Spleen (tissue), 11 donors: ENCODE measurements at regions not wholly inside any gene's neighbourhood (a gene's known extent, or its start where the extent isn't known, plus 50 kb on each side); places are given as distances from the start of the nearest gene placed in this dataset.

Experiments used
- DNase-seq: peaks from one replicate; pipeline ENCODE4 v3.0.0-alpha.2; 2020
- H3K27ac ChIP-seq, 8 donors: fragments of 200-600 bp; sonication (generic) in 7 of 8; 1 replicate in 4 of 8; 2 replicates in 4 of 8; pipeline versions ENCODE4 v1.5.0 to v1.8.0; 2016 to 2021; ENCODE audit warnings: inconsistent platforms in 4 of 8, mild to moderate bottlenecking in 4 of 8, moderate library complexity in 1 of 8
- H3K27me3 ChIP-seq, 7 donors: fragments of 200-600 bp; sonication (generic) in 6 of 7; replicated peaks in 1 of 7; 1 replicate in 4 of 7; 2 replicates in 3 of 7; pipeline versions ENCODE4 v1.5.0 to v1.8.0; 2016 to 2021; ENCODE audit warnings: inconsistent platforms in 3 of 7, mild to moderate bottlenecking in 1 of 7
- H3K36me3 ChIP-seq, 6 donors: fragments of 200-600 bp; sonication (generic) in 5 of 6; 1 replicate in 4 of 6; 2 replicates in 2 of 6; pipeline versions ENCODE4 v1.5.0 to v1.8.0; 2016 to 2021; ENCODE audit warnings: inconsistent platforms in 2 of 6
- H3K4me1 ChIP-seq, 6 donors: fragments of 200-600 bp; sonication (generic) in 5 of 6; 1 replicate in 3 of 6; 2 replicates in 3 of 6; pipeline versions ENCODE4 v1.5.0 to v1.8.0; 2016 to 2021; ENCODE audit warnings: inconsistent platforms in 3 of 6
- H3K4me3 ChIP-seq, 8 donors: fragments of 200-600 bp; sonication (generic) in 7 of 8; 1 replicate in 4 of 8; 2 replicates in 4 of 8; pipeline versions ENCODE4 v1.5.0 to v1.8.0; 2016 to 2021; ENCODE audit warnings: inconsistent platforms in 4 of 8, mild to moderate bottlenecking in 4 of 8, moderate library complexity in 2 of 8
- H3K9me3 ChIP-seq, 8 donors: fragments of 200-600 bp; sonication (generic) in 7 of 8; 1 replicate in 4 of 8; 2 replicates in 4 of 8; pipeline versions ENCODE4 v1.5.0 to v1.8.0; 2016 to 2021; ENCODE audit warnings: inconsistent platforms in 4 of 8
- POLR2A ChIP-seq, 3 donors: fragments of 450-650 bp; IDR thresholded peaks; one replicate each; pipeline ENCODE4 v1.5.1; 2017; ENCODE audit warnings: antibody characterized with exemption in 3 of 3, mild to moderate bottlenecking in 1 of 3
- POLR2AphosphoS5 ChIP-seq, 3 donors: sonication (generic); formaldehyde crosslinking; IDR thresholded peaks; one replicate each; pipeline ENCODE4 v1.5.1; 2017; ENCODE audit warnings: antibody characterized with exemption in 3 of 3
- WGBS, 5 donors: extraction: QIAGEN DNeasy Blood & Tissue Kit in 3 of 5; methylation state at CpG; one replicate each; pipeline versions ENCODE4 v1.1.5 to v1.1.7; 2013 to 2018; 5-methylcytosine and 5-hydroxymethylcytosine counted together
- intact Hi-C: fragments of 100-400 bp; cut with DNase I; formaldehyde crosslinking; loops from one replicate; pipeline ENCODE4 v1.15.0; 2023; ENCODE audit warnings: low total_unique reads
- TF ChIP-seq, protein P1 (sequence below), 11 experiments: fragments of 200-600 bp in 7 of 11; fragments of 450-650 bp in 4 of 11; sonication (generic) in 4 of 11; IDR thresholded peaks in 8 of 11; conservative IDR thresholded peaks in 3 of 11; 1 replicate in 7 of 11; 2 replicates in 4 of 11; pipeline versions ENCODE4 v1.4.0 to v1.8.0; 2016 to 2021; ENCODE audit warnings: antibody characterized with exemption in 11 of 11, inconsistent platforms in 4 of 11, mild to moderate bottlenecking in 1 of 11
- donor health status: healthy with polysubstance abuse.
- donor health status: DM: no; HTN: no; CAD: no; lungs with moderate emphysema.
- donor health status: DM: no; HTN: no; CAD: no.
- donor health status: Bipolar disorder and iron deficiency.
- donor health status: healthy.
- donor health status: DM: no; HTN: no; CAD: no.
- donor health status: DM: yes; HTN: yes; CAD: no.

GRCh38 chr13:76778853-76779252 lies 107.4 kb downstream of the KCTD12 start:
- Histone ChIP-seq H3K9me3 (no peaks in the 10 kb centered on the region), H3K36me3 (no peaks in the 10 kb centered on the region), H3K4me3 (no peak overlapping the region), H3K4me1 (no peaks in the 10 kb centered on the region), H3K27me3 (no peaks in the 10 kb centered on the region), H3K27ac (no peak overlapping the region)
- DNase-seq = no peak
- TF ChIP-seq, protein P1, sequence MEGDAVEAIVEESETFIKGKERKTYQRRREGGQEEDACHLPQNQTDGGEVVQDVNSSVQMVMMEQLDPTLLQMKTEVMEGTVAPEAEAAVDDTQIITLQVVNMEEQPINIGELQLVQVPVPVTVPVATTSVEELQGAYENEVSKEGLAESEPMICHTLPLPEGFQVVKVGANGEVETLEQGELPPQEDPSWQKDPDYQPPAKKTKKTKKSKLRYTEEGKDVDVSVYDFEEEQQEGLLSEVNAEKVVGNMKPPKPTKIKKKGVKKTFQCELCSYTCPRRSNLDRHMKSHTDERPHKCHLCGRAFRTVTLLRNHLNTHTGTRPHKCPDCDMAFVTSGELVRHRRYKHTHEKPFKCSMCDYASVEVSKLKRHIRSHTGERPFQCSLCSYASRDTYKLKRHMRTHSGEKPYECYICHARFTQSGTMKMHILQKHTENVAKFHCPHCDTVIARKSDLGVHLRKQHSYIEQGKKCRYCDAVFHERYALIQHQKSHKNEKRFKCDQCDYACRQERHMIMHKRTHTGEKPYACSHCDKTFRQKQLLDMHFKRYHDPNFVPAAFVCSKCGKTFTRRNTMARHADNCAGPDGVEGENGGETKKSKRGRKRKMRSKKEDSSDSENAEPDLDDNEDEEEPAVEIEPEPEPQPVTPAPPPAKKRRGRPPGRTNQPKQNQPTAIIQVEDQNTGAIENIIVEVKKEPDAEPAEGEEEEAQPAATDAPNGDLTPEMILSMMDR (IDR thresholded peaks at IDR 0.05 in 8 of 11, conservative IDR thresholded peaks at IDR 0.05 in 3 of 11) = no peak
- TF ChIP-seq POLR2A (IDR thresholded peaks at IDR 0.05) (no peak), POLR2AphosphoS5 (IDR thresholded peaks at IDR 0.05) (no peak)
- intact Hi-C loops = no loop called here

- Histone ChIP-seq H3K27me3 (no peaks in the 10 kb centered on the region), H3K9me3 (no peaks in the 10 kb centered on the region)
- 88 to 96% (median 92%) methylated on average over 1 of the region's 1 CpG for WGBS, 5 donors
These were observed 109.1 kb downstream of the KCTD12 start for GRCh38 chr13:76777096-76777495.

GRCh38 chr13:76775088-76775740 lies 111.0 kb downstream of the KCTD12 start:
- no peak for DNase-seq
- Histone ChIP-seq H3K4me1 (no peaks in the 10 kb centered on the region), H3K9me3 (no peaks in the 10 kb centered on the region), H3K4me3 (no peak overlapping the region), H3K27me3 (no peaks in the 10 kb centered on the region), H3K36me3 (no peaks in the 10 kb centered on the region), H3K27ac (no peak overlapping the region)
- no peak for TF ChIP-seq POLR2AphosphoS5 (IDR thresholded peaks at IDR 0.05)
- TF ChIP-seq POLR2A (IDR thresholded peaks at IDR 0.05) = no peak
- TF ChIP-seq, protein P1 (IDR thresholded peaks at IDR 0.05 in 8 of 11, conservative IDR thresholded peaks at IDR 0.05 in 3 of 11) = no peak
- WGBS, 5 donors = 85 to 94% (median 89%) methylated on average over 3 of the region's 3 CpGs
- intact Hi-C loops = no loop called here

More at GRCh38 chr13:76777096-76777495, 109.1 kb downstream of the KCTD12 start:
- Histone ChIP-seq H3K27ac (no peak overlapping the region), H3K4me1 (no peaks in the 10 kb centered on the region), H3K36me3 (no peaks in the 10 kb centered on the region), H3K4me3 (no peak overlapping the region)
- no peak for DNase-seq
- TF ChIP-seq POLR2A (IDR thresholded peaks at IDR 0.05) (no peak), POLR2AphosphoS5 (IDR thresholded peaks at IDR 0.05) (no peak)
- TF ChIP-seq, protein P1 (IDR thresholded peaks at IDR 0.05 in 8 of 11, conservative IDR thresholded peaks at IDR 0.05 in 3 of 11) = no peak
- intact Hi-C loops = no loop called here

DNA sequence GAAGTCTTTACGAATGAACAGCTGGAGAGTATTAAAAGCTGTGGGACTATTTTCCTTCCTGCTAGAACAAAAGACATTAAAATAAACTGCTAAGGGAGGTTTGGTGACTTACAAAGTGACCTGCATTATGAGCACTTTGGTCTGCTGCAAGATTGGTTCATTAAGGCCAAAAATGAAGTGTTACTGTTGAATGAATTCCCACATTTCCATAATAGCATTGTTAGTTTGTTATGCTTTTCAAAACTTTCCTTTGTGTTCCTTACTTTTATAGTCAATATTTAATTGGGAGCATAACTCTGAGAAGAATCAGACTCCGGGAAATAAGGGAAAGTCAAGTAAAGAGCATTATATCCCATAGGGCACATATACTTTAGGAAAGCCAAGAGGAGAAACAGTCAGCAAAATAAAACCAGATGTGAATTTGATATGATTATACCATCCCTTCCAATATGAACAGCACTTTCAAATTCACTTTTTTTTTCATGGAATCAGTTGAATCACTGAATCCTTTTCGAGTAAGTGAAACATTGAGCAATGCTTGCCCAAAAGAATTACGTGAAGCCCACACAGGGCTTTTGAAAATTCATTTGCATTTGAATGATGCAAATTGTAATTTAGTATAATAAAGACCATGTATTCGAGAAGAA lies 112.6 kb downstream of the KCTD12 start:
- DNase-seq = no peak
- Histone ChIP-seq H3K9me3 (no peaks in the 10 kb centered on the region), H3K4me1 (no peaks in the 10 kb centered on the region), H3K27me3 (no peaks in the 10 kb centered on the region), H3K4me3 (no peak overlapping the region), H3K36me3 (no peaks in the 10 kb centered on the region), H3K27ac (no peak overlapping the region)
- TF ChIP-seq POLR2A (IDR thresholded peaks at IDR 0.05) (no peak), POLR2AphosphoS5 (IDR thresholded peaks at IDR 0.05) (no peak)
- TF ChIP-seq, protein P1 (IDR thresholded peaks at IDR 0.05 in 8 of 11, conservative IDR thresholded peaks at IDR 0.05 in 3 of 11) = no peak
- whole genome bisulfite sequencing, 5 donors = 83 to 95% (median 88%) methylated on average over 5 of the region's 5 CpGs
- intact Hi-C loops = no loop called here
